K562 (cell line): ENCODE measurements at regions not wholly inside any gene's neighbourhood (a gene's known extent, or its start where the extent isn't known, plus 50 kb on each side); places are given as distances from the start of the nearest gene placed in this dataset.

Source experiments
- BACH1 ChIP-seq: fragments of 200-800 bp; sonication (Bioruptor generic); IDR thresholded peaks from 2 replicates; pipeline ENCODE4 v1.6.1; 2016; ENCODE audit warnings: missing genetic modification characterization, missing compliant biosample characterization
- BRF1 ChIP-seq: IDR thresholded peaks from 3 replicates; pipeline ENCODE4 v1.6.1; 2011; ENCODE audit warnings: borderline replicate concordance, mild to moderate bottlenecking; ENCODE audit not compliant: insufficient read length; ENCODE audit errors: extremely low read depth
- CHCHD3 ChIP-seq: fragments of 250-450 bp; sonication (Bioruptor Pico); IDR thresholded peaks from 2 replicates; pipeline ENCODE4 v2.1.2; 2022; ENCODE audit warnings: mild to moderate bottlenecking
- DDX20 ChIP-seq: fragments of 450-650 bp; IDR thresholded peaks from 2 replicates; pipeline ENCODE4 v1.6.1; 2016; ENCODE audit warnings: missing genetic modification characterization, low read depth, mild to moderate bottlenecking, missing compliant biosample characterization, moderate library complexity
- FOXP1 ChIP-seq: sonication (generic); formaldehyde crosslinking; IDR thresholded peaks from 2 replicates; pipeline ENCODE4 v1.8.0; 2022; ENCODE audit warnings: mild to moderate bottlenecking, missing genetic modification reagents
- GATAD2A ChIP-seq: fragments of 450-650 bp; IDR thresholded peaks from 2 replicates; pipeline ENCODE4 v1.6.1; 2017
- HDAC6 ChIP-seq: IDR thresholded peaks from 2 replicates; pipeline ENCODE4 v1.6.1; 2012; ENCODE audit warnings: low read depth, mild to moderate bottlenecking, control low read depth, inconsistent platforms, low read length, moderate library complexity
- PHF20 ChIP-seq: fragments of 450-650 bp; IDR thresholded peaks from 2 replicates; pipeline ENCODE4 v1.6.1; 2018; ENCODE audit not compliant: partially characterized antibody
- RBM14 ChIP-seq: fragments of 200-400 bp; formaldehyde crosslinking; IDR thresholded peaks from 2 replicates; pipeline ENCODE4 v1.6.1; 2018; ENCODE audit warnings: low read depth, mild to moderate bottlenecking, low read length, moderate library complexity, borderline replicate concordance; ENCODE audit not compliant: insufficient read depth
- SAFB ChIP-seq: fragments of 200-400 bp; formaldehyde crosslinking; IDR thresholded peaks from 2 replicates; pipeline ENCODE4 v1.6.1; 2017; ENCODE audit warnings: low read depth, low read length, borderline replicate concordance
- SREBF1 ChIP-seq: fragments of 150-350 bp; IDR thresholded peaks from 2 replicates; pipeline ENCODE4 v1.6.1; 2014; ENCODE audit warnings: antibody characterized with exemption, low read depth, low read length, borderline replicate concordance
- TAF7 ChIP-seq: fragments of 450-650 bp; IDR thresholded peaks from 2 replicates; pipeline ENCODE4 v1.6.1; 2016; ENCODE audit warnings: missing genetic modification characterization, missing compliant biosample characterization
- U2AF1 ChIP-seq: fragments of 200-400 bp; formaldehyde crosslinking; optimal IDR thresholded peaks from 2 replicates; pipeline ENCODE3; 2017; ENCODE audit warnings: mild to moderate bottlenecking, low read depth, low read length, moderate library complexity
- ZNF184 ChIP-seq: sonication (generic); formaldehyde crosslinking; IDR thresholded peaks from 2 replicates; pipeline ENCODE4 v1.5.0; 2020; ENCODE audit warnings: missing genetic modification reagents
- ZNF212 ChIP-seq: fragments of 450-650 bp; formaldehyde crosslinking; IDR thresholded peaks from 2 replicates; pipeline ENCODE4 v1.4.0; 2020; ENCODE audit warnings: mild to moderate bottlenecking
- TF ChIP-seq, protein P1 (sequence below): fragments of 450-650 bp; IDR thresholded peaks from 2 replicates; pipeline ENCODE4 v1.6.1; 2018; ENCODE audit not compliant: partially characterized antibody
- TF ChIP-seq, protein P2 (sequence below): fragments of 250-450 bp; sonication (Bioruptor Pico); IDR thresholded peaks from 2 replicates; pipeline ENCODE4 v1.9.0; 2021; ENCODE audit warnings: mild to moderate bottlenecking
- TF ChIP-seq, protein P3 (sequence below): IDR thresholded peaks from 2 replicates; pipeline ENCODE4 v1.6.1; 2014; ENCODE audit warnings: antibody characterized with exemption
- TF ChIP-seq, protein P4 (sequence below): sonication (generic); formaldehyde crosslinking; IDR thresholded peaks from 2 replicates; pipeline ENCODE4 v1.8.0; 2022; ENCODE audit warnings: mild to moderate bottlenecking, missing genetic modification reagents
- TF ChIP-seq, protein P5 (sequence below): sonication (generic); formaldehyde crosslinking; IDR thresholded peaks from 2 replicates; pipeline ENCODE4 v1.8.0; 2022; ENCODE audit warnings: missing genetic modification reagents, mild to moderate bottlenecking, borderline replicate concordance

DNA sequence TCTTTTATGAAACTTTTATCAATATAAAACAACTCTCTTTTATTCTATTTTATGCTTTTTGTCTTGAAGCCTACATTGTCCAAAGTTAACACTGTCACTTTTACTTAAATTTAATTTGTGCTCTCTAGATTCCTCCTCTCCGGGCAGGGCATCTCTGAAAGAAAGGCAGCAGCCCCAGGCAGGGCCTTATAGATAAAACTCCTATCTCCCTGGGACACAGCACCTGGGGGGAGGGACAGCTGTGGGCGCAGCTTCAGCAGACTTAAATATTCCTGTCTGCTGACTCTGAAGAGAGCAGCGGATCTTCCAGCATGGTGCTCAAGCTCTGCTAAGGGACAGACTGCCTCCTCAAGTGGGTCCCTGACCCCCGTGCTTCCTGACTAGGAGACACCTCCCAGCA is 447.7 kb upstream of the FANCL start (continued):
- TF ChIP-seq, protein P1, sequence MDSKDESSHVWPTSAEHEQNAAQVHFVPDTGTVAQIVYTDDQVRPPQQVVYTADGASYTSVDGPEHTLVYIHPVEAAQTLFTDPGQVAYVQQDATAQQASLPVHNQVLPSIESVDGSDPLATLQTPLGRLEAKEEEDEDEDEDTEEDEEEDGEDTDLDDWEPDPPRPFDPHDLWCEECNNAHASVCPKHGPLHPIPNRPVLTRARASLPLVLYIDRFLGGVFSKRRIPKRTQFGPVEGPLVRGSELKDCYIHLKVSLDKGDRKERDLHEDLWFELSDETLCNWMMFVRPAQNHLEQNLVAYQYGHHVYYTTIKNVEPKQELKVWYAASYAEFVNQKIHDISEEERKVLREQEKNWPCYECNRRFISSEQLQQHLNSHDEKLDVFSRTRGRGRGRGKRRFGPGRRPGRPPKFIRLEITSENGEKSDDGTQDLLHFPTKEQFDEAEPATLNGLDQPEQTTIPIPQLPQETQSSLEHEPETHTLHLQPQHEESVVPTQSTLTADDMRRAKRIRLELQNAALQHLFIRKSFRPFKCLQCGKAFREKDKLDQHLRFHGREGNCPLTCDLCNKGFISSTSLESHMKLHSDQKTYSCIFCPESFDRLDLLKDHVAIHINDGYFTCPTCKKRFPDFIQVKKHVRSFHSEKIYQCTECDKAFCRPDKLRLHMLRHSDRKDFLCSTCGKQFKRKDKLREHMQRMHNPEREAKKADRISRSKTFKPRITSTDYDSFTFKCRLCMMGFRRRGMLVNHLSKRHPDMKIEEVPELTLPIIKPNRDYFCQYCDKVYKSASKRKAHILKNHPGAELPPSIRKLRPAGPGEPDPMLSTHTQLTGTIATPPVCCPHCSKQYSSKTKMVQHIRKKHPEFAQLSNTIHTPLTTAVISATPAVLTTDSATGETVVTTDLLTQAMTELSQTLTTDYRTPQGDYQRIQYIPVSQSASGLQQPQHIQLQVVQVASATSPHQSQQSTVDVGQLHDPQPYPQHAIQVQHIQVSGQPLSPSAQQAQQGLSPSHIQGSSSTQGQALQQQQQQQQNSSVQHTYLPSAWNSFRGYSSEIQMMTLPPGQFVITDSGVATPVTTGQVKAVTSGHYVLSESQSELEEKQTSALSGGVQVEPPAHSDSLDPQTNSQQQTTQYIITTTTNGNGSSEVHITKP = no peak
- no peak for TF ChIP-seq SREBF1
- no peak for TF ChIP-seq U2AF1
- TF ChIP-seq, protein P2, sequence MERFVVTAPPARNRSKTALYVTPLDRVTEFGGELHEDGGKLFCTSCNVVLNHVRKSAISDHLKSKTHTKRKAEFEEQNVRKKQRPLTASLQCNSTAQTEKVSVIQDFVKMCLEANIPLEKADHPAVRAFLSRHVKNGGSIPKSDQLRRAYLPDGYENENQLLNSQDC = no peak
- no peak for TF ChIP-seq TAF7 (tag)
- TF ChIP-seq DDX20 (tag) = no peak
- no peak for TF ChIP-seq PHF20
- no peak for TF ChIP-seq FOXP1 (CRISPR knock-in tag)
- no peak for TF ChIP-seq HDAC6
- no peak for TF ChIP-seq BACH1 (tag)
- no peak for TF ChIP-seq CHCHD3 (CRISPR knock-in tag)
- TF ChIP-seq ZNF184 (CRISPR knock-in tag) = no peak
- TF ChIP-seq BRF1 = no peak
- no peak for TF ChIP-seq ZNF212 (CRISPR knock-in tag)
- TF ChIP-seq GATAD2A = no peak
- TF ChIP-seq, protein P3, sequence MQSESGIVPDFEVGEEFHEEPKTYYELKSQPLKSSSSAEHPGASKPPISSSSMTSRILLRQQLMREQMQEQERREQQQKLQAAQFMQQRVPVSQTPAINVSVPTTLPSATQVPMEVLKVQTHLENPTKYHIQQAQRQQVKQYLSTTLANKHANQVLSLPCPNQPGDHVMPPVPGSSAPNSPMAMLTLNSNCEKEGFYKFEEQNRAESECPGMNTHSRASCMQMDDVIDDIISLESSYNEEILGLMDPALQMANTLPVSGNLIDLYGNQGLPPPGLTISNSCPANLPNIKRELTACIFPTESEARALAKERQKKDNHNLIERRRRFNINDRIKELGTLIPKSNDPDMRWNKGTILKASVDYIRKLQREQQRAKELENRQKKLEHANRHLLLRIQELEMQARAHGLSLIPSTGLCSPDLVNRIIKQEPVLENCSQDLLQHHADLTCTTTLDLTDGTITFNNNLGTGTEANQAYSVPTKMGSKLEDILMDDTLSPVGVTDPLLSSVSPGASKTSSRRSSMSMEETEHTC = no peak
- no peak for TF ChIP-seq RBM14
- TF ChIP-seq SAFB = no peak
- TF ChIP-seq, protein P4, sequence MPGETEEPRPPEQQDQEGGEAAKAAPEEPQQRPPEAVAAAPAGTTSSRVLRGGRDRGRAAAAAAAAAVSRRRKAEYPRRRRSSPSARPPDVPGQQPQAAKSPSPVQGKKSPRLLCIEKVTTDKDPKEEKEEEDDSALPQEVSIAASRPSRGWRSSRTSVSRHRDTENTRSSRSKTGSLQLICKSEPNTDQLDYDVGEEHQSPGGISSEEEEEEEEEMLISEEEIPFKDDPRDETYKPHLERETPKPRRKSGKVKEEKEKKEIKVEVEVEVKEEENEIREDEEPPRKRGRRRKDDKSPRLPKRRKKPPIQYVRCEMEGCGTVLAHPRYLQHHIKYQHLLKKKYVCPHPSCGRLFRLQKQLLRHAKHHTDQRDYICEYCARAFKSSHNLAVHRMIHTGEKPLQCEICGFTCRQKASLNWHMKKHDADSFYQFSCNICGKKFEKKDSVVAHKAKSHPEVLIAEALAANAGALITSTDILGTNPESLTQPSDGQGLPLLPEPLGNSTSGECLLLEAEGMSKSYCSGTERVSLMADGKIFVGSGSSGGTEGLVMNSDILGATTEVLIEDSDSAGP (CRISPR knock-in tag) = no peak
- TF ChIP-seq, protein P5, sequence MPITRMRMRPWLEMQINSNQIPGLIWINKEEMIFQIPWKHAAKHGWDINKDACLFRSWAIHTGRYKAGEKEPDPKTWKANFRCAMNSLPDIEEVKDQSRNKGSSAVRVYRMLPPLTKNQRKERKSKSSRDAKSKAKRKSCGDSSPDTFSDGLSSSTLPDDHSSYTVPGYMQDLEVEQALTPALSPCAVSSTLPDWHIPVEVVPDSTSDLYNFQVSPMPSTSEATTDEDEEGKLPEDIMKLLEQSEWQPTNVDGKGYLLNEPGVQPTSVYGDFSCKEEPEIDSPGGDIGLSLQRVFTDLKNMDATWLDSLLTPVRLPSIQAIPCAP = no peak
